ENCODE measurements at regions not wholly inside any gene's neighbourhood (a gene's known extent, or its start where the extent isn't known, plus 50 kb on each side); places are given as distances from the start of the nearest gene placed in this dataset.

DNA sequence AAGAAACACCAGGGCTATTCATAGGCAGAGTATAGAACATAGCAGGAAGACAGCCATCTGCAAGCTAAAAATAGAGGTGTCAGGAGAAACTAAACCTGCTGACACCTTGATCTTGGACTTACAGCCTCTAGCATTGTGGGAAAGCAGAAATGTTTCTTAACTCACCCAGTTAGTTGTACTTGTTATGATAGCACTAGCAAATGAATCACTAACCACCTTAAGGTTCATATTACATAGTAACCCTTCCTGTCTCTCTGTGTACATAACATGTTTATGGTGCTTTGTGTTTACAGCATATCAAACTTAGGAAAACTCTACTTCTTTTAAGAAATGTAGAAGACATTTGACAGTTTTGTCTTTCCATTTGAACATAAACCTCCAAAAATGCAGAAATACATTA, 1031.3 kb downstream of the FSCB start:
- no peaks in the 10 kb centered on the region for H3K27me3 ChIP-seq (ENCODE audit: control insufficient read depth in 1 of 2, insufficient read depth in 2 of 2, low read length in 2 of 2)
- no peak overlapping the region for H3K4me2 ChIP-seq (ENCODE audit: low read depth, low read length)
- DNase-seq (ENCODE audit: low spot score) = no peak
- intact Hi-C loops (cut with micrococcal nuclease; ENCODE audit: unreplicated experiment) (no loop called here), in situ Hi-C loops (cut with HindIII; ENCODE audit: extremely low pct_ligation_motif_present, low pct_unique_long_range_greater_than_20kb) (loop anchor here (25.0 kb wide), 1 partner anchor 263 kb away; no protein-coding TSS in a partner anchor)
- BruUV-seq (replicated peaks) = no TSS peak
- H3K36me3 ChIP-seq (replicated peaks in 1 of 2; ENCODE audit: control insufficient read depth in 1 of 2, insufficient read depth in 2 of 2, low read length in 2 of 2) = no peaks in the 10 kb centered on the region
- no peaks in the 10 kb centered on the region for H3K9me3 ChIP-seq (ENCODE audit: low read length)
- no peak overlapping the region for H3K4me3 ChIP-seq (replicated peaks in 1 of 3; ENCODE audit: insufficient read depth in 1 of 3, low read depth in 2 of 3, low read length in 3 of 3)
- no peak overlapping the region for H3K27ac ChIP-seq (ENCODE audit: extremely low read length, insufficient read depth, low read length)
- no peak overlapping the region for H2AFZ ChIP-seq (ENCODE audit: low read length)
- H3K4me1 ChIP-seq (ENCODE audit: insufficient read depth, low read length) = 0 out of 2 replicates have a peak, but pooled peaks cover 5% of the 10 kb centered on the region
- no peak for ATAC-seq
- no peaks in the 10 kb centered on the region for H3K79me2 ChIP-seq (ENCODE audit: insufficient read depth, low read length)
- POLR2A ChIA-PET = no interaction called here
- H4K20me1 ChIP-seq (ENCODE audit: insufficient read depth, low read length) = no peaks in the 10 kb centered on the region
- FAIRE-seq = no peak
- CTCF ChIA-PET (ENCODE audit: low intra/inter-chr PET ratio, low total read pairs) = no interaction called here
- H3K9ac ChIP-seq (ENCODE audit: insufficient read depth, low read depth, low read length) = no peak overlapping the region
- TF ChIP-seq ZNF263 (CRISPR knock-in tag; IDR thresholded peaks at IDR 0.05) (no peak), ZNF564 (CRISPR knock-in tag; IDR thresholded peaks at IDR 0.05) (no peak), ZFYVE20 (CRISPR knock-in tag; IDR thresholded peaks at IDR 0.05; ENCODE audit: borderline replicate concordance, low read depth) (no peak), ZIK1 (CRISPR knock-in tag; IDR thresholded peaks at IDR 0.05; ENCODE audit: borderline replicate concordance, low read depth) (no peak), FOXA3 (CRISPR knock-in tag; IDR thresholded peaks at IDR 0.05) (no peak), ATF7 (IDR thresholded peaks at IDR 0.05) (no peak), ATF7 (CRISPR knock-in tag; IDR thresholded peaks at IDR 0.05) (no peak), ZNF598 (CRISPR knock-in tag; IDR thresholded peaks at IDR 0.05; ENCODE audit: borderline replicate concordance) (no peak), SP5 (CRISPR knock-in tag; IDR thresholded peaks at IDR 0.05; ENCODE audit: borderline replicate concordance, low read depth) (no peak), FIP1L1 (IDR thresholded peaks at IDR 0.05; ENCODE audit: borderline replicate concordance, insufficient read depth, low read depth, low read length) (no peak)
- TF ChIP-seq, protein P1, sequence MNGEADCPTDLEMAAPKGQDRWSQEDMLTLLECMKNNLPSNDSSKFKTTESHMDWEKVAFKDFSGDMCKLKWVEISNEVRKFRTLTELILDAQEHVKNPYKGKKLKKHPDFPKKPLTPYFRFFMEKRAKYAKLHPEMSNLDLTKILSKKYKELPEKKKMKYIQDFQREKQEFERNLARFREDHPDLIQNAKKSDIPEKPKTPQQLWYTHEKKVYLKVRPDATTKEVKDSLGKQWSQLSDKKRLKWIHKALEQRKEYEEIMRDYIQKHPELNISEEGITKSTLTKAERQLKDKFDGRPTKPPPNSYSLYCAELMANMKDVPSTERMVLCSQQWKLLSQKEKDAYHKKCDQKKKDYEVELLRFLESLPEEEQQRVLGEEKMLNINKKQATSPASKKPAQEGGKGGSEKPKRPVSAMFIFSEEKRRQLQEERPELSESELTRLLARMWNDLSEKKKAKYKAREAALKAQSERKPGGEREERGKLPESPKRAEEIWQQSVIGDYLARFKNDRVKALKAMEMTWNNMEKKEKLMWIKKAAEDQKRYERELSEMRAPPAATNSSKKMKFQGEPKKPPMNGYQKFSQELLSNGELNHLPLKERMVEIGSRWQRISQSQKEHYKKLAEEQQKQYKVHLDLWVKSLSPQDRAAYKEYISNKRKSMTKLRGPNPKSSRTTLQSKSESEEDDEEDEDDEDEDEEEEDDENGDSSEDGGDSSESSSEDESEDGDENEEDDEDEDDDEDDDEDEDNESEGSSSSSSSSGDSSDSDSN (CRISPR knock-in tag; IDR thresholded peaks at IDR 0.05) = no peak
- TF ChIP-seq, protein P2, sequence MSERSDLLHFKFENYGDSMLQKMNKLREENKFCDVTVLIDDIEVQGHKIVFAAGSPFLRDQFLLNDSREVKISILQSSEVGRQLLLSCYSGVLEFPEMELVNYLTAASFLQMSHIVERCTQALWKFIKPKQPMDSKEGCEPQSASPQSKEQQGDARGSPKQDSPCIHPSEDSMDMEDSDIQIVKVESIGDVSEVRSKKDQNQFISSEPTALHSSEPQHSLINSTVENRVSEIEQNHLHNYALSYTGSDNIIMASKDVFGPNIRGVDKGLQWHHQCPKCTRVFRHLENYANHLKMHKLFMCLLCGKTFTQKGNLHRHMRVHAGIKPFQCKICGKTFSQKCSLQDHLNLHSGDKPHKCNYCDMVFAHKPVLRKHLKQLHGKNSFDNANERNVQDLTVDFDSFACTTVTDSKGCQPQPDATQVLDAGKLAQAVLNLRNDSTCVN (CRISPR knock-in tag; IDR thresholded peaks at IDR 0.05; ENCODE audit: borderline replicate concordance) = no peak
- TF ChIP-seq, protein P3, sequence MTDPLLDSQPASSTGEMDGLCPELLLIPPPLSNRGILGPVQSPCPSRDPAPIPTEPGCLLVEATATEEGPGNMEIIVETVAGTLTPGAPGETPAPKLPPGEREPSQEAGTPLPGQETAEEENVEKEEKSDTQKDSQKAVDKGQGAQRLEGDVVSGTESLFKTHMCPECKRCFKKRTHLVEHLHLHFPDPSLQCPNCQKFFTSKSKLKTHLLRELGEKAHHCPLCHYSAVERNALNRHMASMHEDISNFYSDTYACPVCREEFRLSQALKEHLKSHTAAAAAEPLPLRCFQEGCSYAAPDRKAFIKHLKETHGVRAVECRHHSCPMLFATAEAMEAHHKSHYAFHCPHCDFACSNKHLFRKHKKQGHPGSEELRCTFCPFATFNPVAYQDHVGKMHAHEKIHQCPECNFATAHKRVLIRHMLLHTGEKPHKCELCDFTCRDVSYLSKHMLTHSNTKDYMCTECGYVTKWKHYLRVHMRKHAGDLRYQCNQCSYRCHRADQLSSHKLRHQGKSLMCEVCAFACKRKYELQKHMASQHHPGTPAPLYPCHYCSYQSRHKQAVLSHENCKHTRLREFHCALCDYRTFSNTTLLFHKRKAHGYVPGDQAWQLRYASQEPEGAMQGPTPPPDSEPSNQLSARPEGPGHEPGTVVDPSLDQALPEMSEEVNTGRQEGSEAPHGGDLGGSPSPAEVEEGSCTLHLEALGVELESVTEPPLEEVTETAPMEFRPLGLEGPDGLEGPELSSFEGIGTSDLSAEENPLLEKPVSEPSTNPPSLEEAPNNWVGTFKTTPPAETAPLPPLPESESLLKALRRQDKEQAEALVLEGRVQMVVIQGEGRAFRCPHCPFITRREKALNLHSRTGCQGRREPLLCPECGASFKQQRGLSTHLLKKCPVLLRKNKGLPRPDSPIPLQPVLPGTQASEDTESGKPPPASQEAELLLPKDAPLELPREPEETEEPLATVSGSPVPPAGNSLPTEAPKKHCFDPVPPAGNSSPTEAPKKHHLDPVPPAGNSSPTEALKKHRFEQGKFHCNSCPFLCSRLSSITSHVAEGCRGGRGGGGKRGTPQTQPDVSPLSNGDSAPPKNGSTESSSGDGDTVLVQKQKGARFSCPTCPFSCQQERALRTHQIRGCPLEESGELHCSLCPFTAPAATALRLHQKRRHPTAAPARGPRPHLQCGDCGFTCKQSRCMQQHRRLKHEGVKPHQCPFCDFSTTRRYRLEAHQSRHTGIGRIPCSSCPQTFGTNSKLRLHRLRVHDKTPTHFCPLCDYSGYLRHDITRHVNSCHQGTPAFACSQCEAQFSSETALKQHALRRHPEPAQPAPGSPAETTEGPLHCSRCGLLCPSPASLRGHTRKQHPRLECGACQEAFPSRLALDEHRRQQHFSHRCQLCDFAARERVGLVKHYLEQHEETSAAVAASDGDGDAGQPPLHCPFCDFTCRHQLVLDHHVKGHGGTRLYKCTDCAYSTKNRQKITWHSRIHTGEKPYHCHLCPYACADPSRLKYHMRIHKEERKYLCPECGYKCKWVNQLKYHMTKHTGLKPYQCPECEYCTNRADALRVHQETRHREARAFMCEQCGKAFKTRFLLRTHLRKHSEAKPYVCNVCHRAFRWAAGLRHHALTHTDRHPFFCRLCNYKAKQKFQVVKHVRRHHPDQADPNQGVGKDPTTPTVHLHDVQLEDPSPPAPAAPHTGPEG (CRISPR knock-in tag; IDR thresholded peaks at IDR 0.05) = no peak
